Tibial artery (tissue), 4 donors: ENCODE measurements at regions not wholly inside any gene's neighbourhood (a gene's known extent, or its start where the extent isn't known, plus 50 kb on each side); places are given as distances from the start of the nearest gene placed in this dataset.
A peak's percentile ranks its signal among the peaks of the same experiment; 100 is the strongest.

ENCODE experiments used
- DNase-seq, 2 donors: peaks; one replicate each; pipeline ENCODE4 v3.0.0-alpha.2; 2019
- H3K27ac ChIP-seq, 2 donors: fragments of 200-600 bp; sonication (generic) in 1 of 2; 1 replicate in 1 of 2; 2 replicates in 1 of 2; pipeline ENCODE4 v1.5.1; 2018 to 2019; ENCODE audit warnings: mild to moderate bottlenecking in 1 of 2
- H3K27me3 ChIP-seq, 2 donors: fragments of 200-600 bp; sonication (generic) in 1 of 2; one replicate each; pipeline versions ENCODE4 v1.5.1 to v1.6.0; 2016 to 2019
- H3K36me3 ChIP-seq, 3 donors: fragments of 200-600 bp; sonication (generic) in 2 of 3; one replicate each; pipeline ENCODE4 v1.5.1; 2016 to 2019; ENCODE audit warnings: mild to moderate bottlenecking in 2 of 3
- H3K4me1 ChIP-seq, 4 donors: fragments of 200-600 bp; sonication (generic) in 2 of 4; 1 replicate in 3 of 4; 2 replicates in 1 of 4; pipeline ENCODE4 v1.5.1; 2016 to 2019
- H3K4me3 ChIP-seq, 2 donors: fragments of 200-600 bp; sonication (generic) in 1 of 2; 1 replicate in 1 of 2; 2 replicates in 1 of 2; pipeline ENCODE4 v1.5.1; 2018 to 2019; ENCODE audit warnings: mild to moderate bottlenecking in 2 of 2
- H3K9me3 ChIP-seq, 3 donors: fragments of 200-600 bp; sonication (generic) in 1 of 3; one replicate each; pipeline ENCODE4 v1.5.1; 2016 to 2019
- CTCF ChIP-seq, 2 experiments: fragments of 200-600 bp in 1 of 2; fragments of 450-650 bp in 1 of 2; IDR thresholded peaks; one replicate each; pipeline ENCODE4 v1.5.1; 2017 to 2019; ENCODE audit warnings: antibody characterized with exemption in 2 of 2, mild to moderate bottlenecking in 1 of 2, moderate library complexity in 1 of 2
- intact Hi-C: fragments of 100-400 bp; cut with DNase I; formaldehyde crosslinking; loops from one replicate; pipeline ENCODE4 v1.15.0; 2023; ENCODE audit warnings: low total_unique reads

- intact Hi-C loops = no loop called here
- Histone ChIP-seq H3K4me1 (no peaks in the 10 kb centered on the region), H3K4me3 (no peak overlapping the region), H3K27me3 (no peaks in the 10 kb centered on the region), H3K9me3 (no peaks in the 10 kb centered on the region), H3K36me3 (no peaks in the 10 kb centered on the region), H3K27ac (no peak overlapping the region)
- no peak for DNase-seq
- TF ChIP-seq CTCF (IDR thresholded peaks at IDR 0.05) = no peak
These were observed 136.3 kb upstream of the TECRL start for GRCh38 chr4:64545593-64545992.

DNA sequence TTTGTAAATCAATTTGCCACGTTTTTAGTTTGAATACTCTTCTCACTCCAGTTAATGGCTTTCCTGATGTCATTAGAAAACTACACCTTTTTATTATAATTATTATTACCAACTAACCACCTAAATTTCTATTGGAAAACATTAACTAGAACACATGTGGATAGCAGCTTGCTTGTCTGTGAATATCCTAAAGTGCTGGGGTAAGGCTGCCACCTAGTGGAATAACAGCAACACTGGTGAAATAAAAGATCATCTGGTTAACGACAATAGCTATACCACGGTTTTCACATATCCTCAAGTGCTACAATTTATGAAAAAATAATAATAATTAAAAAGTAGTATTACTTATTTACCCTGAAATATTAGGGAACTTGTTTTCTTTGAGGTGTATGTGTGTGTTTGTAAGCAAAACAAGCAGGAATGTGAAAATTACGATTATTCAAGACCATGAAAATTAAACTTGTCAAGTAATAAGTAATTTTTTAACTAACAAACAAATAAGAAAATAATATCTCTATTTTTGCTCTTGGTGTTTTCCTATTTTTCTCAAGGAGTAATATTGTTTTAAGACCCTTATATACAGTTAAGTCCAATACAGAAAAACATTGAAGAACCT lies 130.1 kb upstream of the TECRL start:
- Histone ChIP-seq H3K9me3 (no peaks in the 10 kb centered on the region), H3K27ac (no peak overlapping the region), H3K27me3 (no peaks in the 10 kb centered on the region), H3K36me3 (no peaks in the 10 kb centered on the region), H3K4me3 (no peak overlapping the region), H3K4me1 (no peaks in the 10 kb centered on the region)
- peak; percentile 45 to 65 for TF ChIP-seq CTCF (IDR thresholded peaks at IDR 0.05)
- intact Hi-C loops = no loop called here
- no peak for DNase-seq

DNA sequence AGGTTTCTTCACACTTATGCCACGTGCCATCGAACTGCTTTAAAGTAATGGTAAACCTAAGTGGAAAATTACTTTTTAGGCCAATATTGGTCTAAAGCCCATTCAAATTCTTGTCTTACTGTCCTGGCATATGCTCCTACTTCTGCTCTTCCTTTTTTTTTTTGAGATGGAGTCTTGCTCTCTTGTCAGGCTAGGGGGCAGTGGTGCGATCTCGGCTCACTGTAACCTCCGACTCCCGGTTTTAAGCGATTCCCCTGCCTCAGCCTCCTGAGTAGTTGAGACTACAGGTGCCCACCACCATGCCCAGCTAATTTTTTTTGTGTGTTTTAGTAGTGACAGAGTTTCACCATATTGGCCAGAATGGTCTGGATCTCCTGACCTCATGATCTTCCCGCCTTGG lies 129.0 kb upstream of the TECRL start:
- DNase-seq = no peak
- Histone ChIP-seq H3K36me3 (no peaks in the 10 kb centered on the region), H3K27ac (no peak overlapping the region), H3K9me3 (no peaks in the 10 kb centered on the region), H3K27me3 (no peaks in the 10 kb centered on the region), H3K4me3 (no peak overlapping the region), H3K4me1 (no peaks in the 10 kb centered on the region)
- TF ChIP-seq CTCF (IDR thresholded peaks at IDR 0.05) = no peak
- intact Hi-C loops = no loop called here

- TF ChIP-seq CTCF (IDR thresholded peaks at IDR 0.05) = no peak
- Histone ChIP-seq H3K4me3 (no peak overlapping the region), H3K27me3 (no peaks in the 10 kb centered on the region), H3K27ac (no peak overlapping the region), H3K9me3 (no peaks in the 10 kb centered on the region), H3K36me3 (no peaks in the 10 kb centered on the region), H3K4me1 (no peaks in the 10 kb centered on the region)
- no peak for DNase-seq
- intact Hi-C loops = no loop called here
These were observed 124.4 kb upstream of the TECRL start for GRCh38 chr4:64533637-64534036.

DNA sequence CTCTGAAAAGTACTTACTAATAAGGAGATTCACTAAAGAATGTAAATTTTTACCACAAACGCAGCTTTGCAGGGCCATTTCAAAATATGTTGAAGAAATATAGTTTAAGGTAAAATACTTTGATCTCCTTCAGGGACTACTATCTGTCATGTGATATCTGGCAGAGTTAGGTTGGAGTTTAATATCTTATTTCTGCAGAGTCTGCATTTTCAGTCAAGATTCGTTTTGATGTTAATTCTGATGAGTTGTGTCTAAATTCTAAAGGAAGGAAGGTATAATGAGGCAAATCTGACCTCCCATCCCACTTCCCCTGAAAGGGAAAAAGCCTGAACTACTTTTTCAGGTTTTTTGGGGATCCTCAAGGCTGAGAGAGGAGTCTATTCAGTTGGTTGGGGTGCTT lies 123.9 kb upstream of the TECRL start:
- H3K27ac ChIP-seq = no peak overlapping the region
- intact Hi-C loops = no loop called here
- TF ChIP-seq CTCF (IDR thresholded peaks at IDR 0.05) = no peak
- H3K27me3 ChIP-seq = no peaks in the 10 kb centered on the region
- H3K36me3 ChIP-seq = no peaks in the 10 kb centered on the region
- H3K4me1 ChIP-seq = no peaks in the 10 kb centered on the region
- H3K9me3 ChIP-seq = no peaks in the 10 kb centered on the region
- DNase-seq = no peak
- no peak overlapping the region for H3K4me3 ChIP-seq

GRCh38 chr4:64520421-64520820 lies 111.2 kb upstream of the TECRL start:
- TF ChIP-seq CTCF (IDR thresholded peaks at IDR 0.05) = no peak
- H3K9me3 ChIP-seq = no peaks in the 10 kb centered on the region
- no peaks in the 10 kb centered on the region for H3K27me3 ChIP-seq
- intact Hi-C loops = no loop called here
- no peak for DNase-seq
- H3K4me1 ChIP-seq = no peaks in the 10 kb centered on the region
- no peak overlapping the region for H3K4me3 ChIP-seq
- no peak overlapping the region for H3K27ac ChIP-seq
- no peaks in the 10 kb centered on the region for H3K36me3 ChIP-seq
